GM23248 (cell line): ENCODE measurements at regions not wholly inside any gene's neighbourhood (a gene's known extent, or its start where the extent isn't known, plus 50 kb on each side); places are given as distances from the start of the nearest gene placed in this dataset.

Experiments
- EZH2 ChIP-seq: fragments of 200-600 bp; sonication (generic); IDR thresholded peaks from 2 replicates; pipeline ENCODE4 v1.6.1; 2018; ENCODE audit warnings: antibody characterized with exemption, mild to moderate bottlenecking; ENCODE audit not compliant: insufficient read depth, poor library complexity, severe bottlenecking
- EZH2phosphoT487 ChIP-seq: fragments of 200-600 bp; sonication (generic); IDR thresholded peaks from 2 replicates; pipeline ENCODE4 v1.6.1; 2018; ENCODE audit warnings: antibody characterized with exemption, moderate library complexity, mild to moderate bottlenecking, low read depth; ENCODE audit not compliant: insufficient read depth

DNA sequence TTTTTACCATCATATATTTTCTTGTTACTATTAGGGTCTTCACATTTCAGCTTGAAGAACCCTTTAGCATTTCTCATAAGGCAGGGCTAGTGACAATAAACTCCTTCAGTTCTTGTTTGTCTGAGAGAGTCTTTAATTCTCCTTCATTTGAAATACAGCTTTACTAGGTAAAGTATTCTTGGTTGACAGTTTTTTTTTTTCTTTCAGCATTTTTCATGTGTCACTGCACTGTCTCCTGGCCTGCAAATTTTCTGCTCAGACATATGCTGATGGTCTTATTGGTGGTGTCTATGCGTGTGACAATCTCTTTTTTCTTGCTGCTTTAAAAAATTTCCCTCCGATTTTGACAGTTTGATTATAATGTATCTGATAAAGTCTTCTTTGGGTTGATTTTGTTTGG, 399.9 kb downstream of the SH3GL2 start:
- TF ChIP-seq EZH2 (no peak), EZH2phosphoT487 (no peak)
